K562 (cell line): ENCODE measurements at regions not wholly inside any gene's neighbourhood (a gene's known extent, or its start where the extent isn't known, plus 50 kb on each side); places are given as distances from the start of the nearest gene placed in this dataset.

ENCODE experiments used
- ATAC-seq: fragments of 200-7000 bp; cut with Tn5 transposase; 3 replicates; pipeline ENCODE4 v1.9.1; 2020; ENCODE audit warnings: moderate library complexity
- BruUV-seq: library from RNA; stranded (reverse); fragments of 400-500 nt; replicated peaks from 2 replicates; lab custom pipeline; 2021; lab: Mats Ljungman, UMichigan
- CTCF ChIA-PET: fragments of 300-600 bp; formaldehyde crosslinking; extraction: SDS; loops from one replicate; lab custom pipeline; 2021; ENCODE audit warnings: low intra/inter-chr PET ratio; lab: Yijun Ruan, JAX
- POLR2A ChIA-PET: fragments of 300-600, 350-650 bp; sonication (Branson Sonifier 250); formaldehyde crosslinking; extraction: SDS; loops from one replicate; lab custom pipeline; 2021; ENCODE audit warnings: antibody characterized with exemption, inconsistent platforms; lab: Yijun Ruan, JAX
- DNase-seq, 4 experiments: peaks; one replicate each; pipeline versions ENCODE4 v3.0.0 to v3.0.0-alpha.2; 2011 to 2018; ENCODE audit warnings: low spot score in 3 of 4, mixed read lengths in 3 of 4; ENCODE audit errors: extremely low read depth in 1 of 4
- FAIRE-seq: peaks from 2 replicates; lab custom pipeline; 2011; peaks lifted over from hg19 to GRCh38; lab: Jason Lieb, UNC
- H2AFZ ChIP-seq: 2 replicates; pipeline ENCODE4 v1.6.0; 2011; ENCODE audit warnings: low read depth, low read length, control low read depth, inconsistent platforms
- H3K27ac ChIP-seq: fragments of 200-600 bp; 3 replicates; pipeline ENCODE4 v1.8.0; 2011; ENCODE audit warnings: low read depth, mild to moderate bottlenecking, control low read depth, inconsistent platforms, low read length, moderate library complexity, mixed read lengths; ENCODE audit errors: extremely low read depth
- H3K27me3 ChIP-seq, 2 experiments: fragments of 300-600 bp in 1 of 2; 2 replicates in 1 of 2; 3 replicates in 1 of 2; pipeline versions ENCODE4 v1.6.0 to v1.8.0; 2011; ENCODE audit warnings: inconsistent platforms in 2 of 2, low read length in 2 of 2, mild to moderate bottlenecking in 1 of 2, mixed read lengths in 1 of 2, moderate library complexity in 1 of 2; ENCODE audit not compliant: control insufficient read depth in 2 of 2, insufficient read depth in 2 of 2
- H3K36me3 ChIP-seq: fragments of 300-600 bp; 3 replicates; pipeline ENCODE4 v1.8.0; 2011; ENCODE audit warnings: mild to moderate bottlenecking, low read length, inconsistent platforms; ENCODE audit not compliant: control insufficient read depth, insufficient read depth
- H3K4me1 ChIP-seq, 2 experiments: fragments of 200-600 bp in 1 of 2; replicated peaks in 1 of 2; 2 replicates in 1 of 2; 3 replicates in 1 of 2; pipeline versions ENCODE4 v1.5.1 to v1.8.0; 2011; ENCODE audit warnings: inconsistent platforms in 2 of 2, low read length in 2 of 2, mild to moderate bottlenecking in 1 of 2, mixed read lengths in 1 of 2, moderate library complexity in 1 of 2; ENCODE audit not compliant: control insufficient read depth in 2 of 2, insufficient read depth in 2 of 2
- H3K4me2 ChIP-seq: 2 replicates; pipeline ENCODE4 v1.6.1; 2011; ENCODE audit warnings: low read length, control low read depth, inconsistent platforms, mixed read lengths; ENCODE audit not compliant: insufficient read depth
- H3K4me3 ChIP-seq: fragments of 200-600 bp; sonication (generic), shearing (Covaris generic); 2 replicates; pipeline ENCODE4 v1.5.1; 2016; ENCODE audit warnings: control low read depth, inconsistent platforms
- H3K79me2 ChIP-seq: fragments of 200-600 bp; 3 replicates; pipeline ENCODE4 v1.8.0; 2011; ENCODE audit warnings: low read length, inconsistent platforms; ENCODE audit not compliant: control insufficient read depth, insufficient read depth
- H3K9ac ChIP-seq, 2 experiments: 2 replicates each; pipeline versions ENCODE4 v1.6.0 to v1.6.1; 2011; ENCODE audit warnings: low read depth in 2 of 2, low read length in 2 of 2, control low read depth in 1 of 2, inconsistent platforms in 1 of 2, mild to moderate bottlenecking in 1 of 2, mixed read lengths in 1 of 2; ENCODE audit not compliant: insufficient read depth in 1 of 2
- H3K9me1 ChIP-seq: one replicate; pipeline ENCODE4 v1.6.0; 2011; ENCODE audit warnings: inconsistent platforms, mild to moderate bottlenecking, low read length, moderate library complexity; ENCODE audit not compliant: control insufficient read depth, insufficient read depth
- H3K9me3 ChIP-seq: replicated peaks from 2 replicates; pipeline ENCODE4 v1.5.1; 2011; ENCODE audit warnings: low read depth, low read length, inconsistent platforms; ENCODE audit not compliant: control insufficient read depth, insufficient read depth
- H4K20me1 ChIP-seq: replicated peaks from 2 replicates; pipeline ENCODE4 v1.6.1; 2011; ENCODE audit warnings: low read length, inconsistent platforms, mixed read lengths; ENCODE audit not compliant: control insufficient read depth, insufficient read depth
- ARHGAP35 ChIP-seq: fragments of 450-650 bp; IDR thresholded peaks from 2 replicates; pipeline ENCODE4 v1.6.1; 2018; ENCODE audit not compliant: partially characterized antibody
- CBFB ChIP-seq: sonication (generic); formaldehyde crosslinking; IDR thresholded peaks from 2 replicates; pipeline ENCODE4 v1.4.0; 2020; ENCODE audit warnings: mild to moderate bottlenecking, missing genetic modification reagents
- CSDE1 ChIP-seq, 2 experiments: fragments of 450-650 bp; IDR thresholded peaks; 2 replicates each; pipeline ENCODE4 v1.6.1; 2016; ENCODE audit warnings: mild to moderate bottlenecking in 1 of 2
- E2F5 ChIP-seq: sonication (generic); formaldehyde crosslinking; IDR thresholded peaks from 2 replicates; pipeline ENCODE4 v1.8.0; 2022; ENCODE audit warnings: mild to moderate bottlenecking, missing genetic modification reagents
- GTF2F1 ChIP-seq: IDR thresholded peaks from 2 replicates; pipeline ENCODE4 v1.6.1; 2011; ENCODE audit warnings: low read depth, low read length, improper control_type of control experiment
- HDAC6 ChIP-seq: IDR thresholded peaks from 2 replicates; pipeline ENCODE4 v1.6.1; 2012; ENCODE audit warnings: low read depth, mild to moderate bottlenecking, control low read depth, inconsistent platforms, low read length, moderate library complexity
- ILK ChIP-seq: fragments of 450-650 bp; IDR thresholded peaks from 2 replicates; pipeline ENCODE4 v1.6.1; 2016; ENCODE audit warnings: missing genetic modification characterization, low read depth, mild to moderate bottlenecking, missing compliant biosample characterization, moderate library complexity, borderline replicate concordance
- JUND ChIP-seq, 2 experiments: IDR thresholded peaks; 2 replicates in 1 of 2; 3 replicates in 1 of 2; pipeline ENCODE4 v1.6.1; 2011; ENCODE audit warnings: borderline replicate concordance in 2 of 2, low read depth in 2 of 2, low read length in 2 of 2, improper control_type of control experiment in 1 of 2, missing biosample characterization in 1 of 2, missing genetic modification characterization in 1 of 2, missing genetic modification reagents in 1 of 2
- KLF13 ChIP-seq: fragments of 450-650 bp; IDR thresholded peaks from 2 replicates; pipeline ENCODE4 v1.6.1; 2016; ENCODE audit warnings: missing genetic modification characterization, low read depth, mild to moderate bottlenecking, missing compliant biosample characterization, moderate library complexity, borderline replicate concordance
- NCOA1 ChIP-seq: fragments of 450-650 bp; IDR thresholded peaks from 2 replicates; pipeline ENCODE4 v1.6.1; 2016; ENCODE audit warnings: low read depth
- NONO ChIP-seq, 2 experiments: fragments of 200-400 bp in 1 of 2; fragments of 450-650 bp in 1 of 2; formaldehyde crosslinking in 1 of 2; IDR thresholded peaks; 2 replicates each; pipeline ENCODE4 v1.6.1; 2017; ENCODE audit warnings: low read depth in 2 of 2, mild to moderate bottlenecking in 2 of 2, moderate library complexity in 2 of 2, low read length in 1 of 2
- SMAD2 ChIP-seq: fragments of 150-350 bp; IDR thresholded peaks from 2 replicates; pipeline ENCODE4 v1.6.1; 2014; ENCODE audit warnings: low read depth, mild to moderate bottlenecking, low read length
- SMC3 ChIP-seq: conservative IDR thresholded peaks from 2 replicates; pipeline ENCODE4 v1.6.1; 2011; ENCODE audit warnings: low read depth, low read length, improper control_type of control experiment; ENCODE audit not compliant: insufficient read depth
- THRAP3 ChIP-seq: fragments of 450-650 bp; IDR thresholded peaks from 2 replicates; pipeline ENCODE4 v1.6.1; 2016; ENCODE audit warnings: mild to moderate bottlenecking, inconsistent platforms, borderline replicate concordance
- ZC3H8 ChIP-seq: fragments of 450-650 bp; IDR thresholded peaks from 2 replicates; pipeline ENCODE4 v1.6.1; 2017
- WGBS: fragments of 100-300 bp; shearing (Covaris generic); methylation state at CpG from one replicate; pipeline ENCODE4 v1.1.6; 2016; ENCODE audit warnings: low coverage, mixed read lengths; ENCODE audit not compliant: insufficient coverage; ENCODE audit errors: missing lambda C conversion rate; 5-methylcytosine and 5-hydroxymethylcytosine counted together
- in situ Hi-C: fragments of 300-500 bp; cut with MboI; formaldehyde crosslinking; loops from 4 replicates; pipeline ENCODE4 v1.15.0; 2018; ENCODE audit warnings: inconsistent platforms, mixed read lengths
- intact Hi-C: fragments of 100-400 bp; cut with micrococcal nuclease; formaldehyde crosslinking; loops from 2 replicates; pipeline ENCODE4 v1.14.2; 2022
- TF ChIP-seq, protein P1 (sequence below): fragments of 450-650 bp; IDR thresholded peaks from 2 replicates; pipeline ENCODE4 v1.6.1; 2016; ENCODE audit warnings: missing biosample characterization, missing genetic modification characterization
- TF ChIP-seq, protein P2 (sequence below): fragments of 450-650 bp; formaldehyde crosslinking; IDR thresholded peaks from 2 replicates; pipeline ENCODE4 v1.4.0; 2020; ENCODE audit warnings: mild to moderate bottlenecking, moderate library complexity

DNA sequence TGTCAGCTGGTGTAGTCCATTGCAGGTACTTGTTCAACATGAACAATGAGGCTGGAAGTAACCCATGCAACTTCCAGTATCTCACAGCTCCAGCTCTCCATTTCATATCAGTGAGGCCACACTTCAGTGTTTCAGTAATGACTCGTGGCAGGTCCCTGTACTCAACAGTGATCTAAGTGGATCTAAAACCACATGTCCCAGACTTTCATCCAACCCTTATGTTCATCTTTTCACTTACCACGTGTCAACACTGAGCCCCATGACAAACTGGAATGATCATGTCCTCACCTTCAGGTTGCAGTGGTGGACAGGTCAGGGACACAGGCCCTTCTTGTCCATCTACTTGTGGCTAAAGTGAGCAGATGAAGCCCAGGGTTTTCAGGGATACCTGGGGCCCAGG, 155.0 kb upstream of the GRB10 start (continued):
- TF ChIP-seq, protein P1, sequence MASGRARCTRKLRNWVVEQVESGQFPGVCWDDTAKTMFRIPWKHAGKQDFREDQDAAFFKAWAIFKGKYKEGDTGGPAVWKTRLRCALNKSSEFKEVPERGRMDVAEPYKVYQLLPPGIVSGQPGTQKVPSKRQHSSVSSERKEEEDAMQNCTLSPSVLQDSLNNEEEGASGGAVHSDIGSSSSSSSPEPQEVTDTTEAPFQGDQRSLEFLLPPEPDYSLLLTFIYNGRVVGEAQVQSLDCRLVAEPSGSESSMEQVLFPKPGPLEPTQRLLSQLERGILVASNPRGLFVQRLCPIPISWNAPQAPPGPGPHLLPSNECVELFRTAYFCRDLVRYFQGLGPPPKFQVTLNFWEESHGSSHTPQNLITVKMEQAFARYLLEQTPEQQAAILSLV (tag) = no peak
- TF ChIP-seq ZC3H8 (no peak), CBFB (CRISPR knock-in tag) (no peak), SMC3 (no peak)

GRCh38 chr7:50926049-50926448, 143.4 kb upstream of the GRB10 start:
- in situ Hi-C loops (no loop called here), intact Hi-C loops (no loop called here)
- Histone ChIP-seq H3K4me1 (no peaks in the 10 kb centered on the region), H3K9me3 (no peaks in the 10 kb centered on the region), H3K27me3 (peaks cover 0 to 11% of the 10 kb centered on the region in 2 experiments; a peak in 2 of 5 replicates), H2AFZ (no peak overlapping the region), H3K9ac (no peak overlapping the region), H3K9me1 (no peaks in the 10 kb centered on the region), H3K79me2 (no peaks in the 10 kb centered on the region), H3K4me2 (no peak overlapping the region), H4K20me1 (no peaks in the 10 kb centered on the region), H3K4me3 (no peak overlapping the region), H3K27ac (no peak overlapping the region), H3K36me3 (no peaks in the 10 kb centered on the region)
- ChIA-PET POLR2A (no interaction called here), CTCF (no interaction called here)
- FAIRE-seq = no peak
- no peak for ATAC-seq
- DNase-seq = no peak
- WGBS = 0% methylated on average over 1 of the region's 1 CpG
- BruUV-seq = no TSS peak
- TF ChIP-seq GTF2F1 = no peak
- no peak for TF ChIP-seq CSDE1 (IDR thresholded peaks at IDR 0.05)
- TF ChIP-seq THRAP3 = no peak
- TF ChIP-seq ILK (tag) = no peak
- no peak for TF ChIP-seq E2F5 (CRISPR knock-in tag)
- TF ChIP-seq HDAC6 = no peak
- TF ChIP-seq ARHGAP35 = no peak
- TF ChIP-seq NONO (IDR thresholded peaks at IDR 0.05; ENCODE audit: low read depth in 2 of 2, low read length in 1 of 2) = no peak
- TF ChIP-seq, protein P2, sequence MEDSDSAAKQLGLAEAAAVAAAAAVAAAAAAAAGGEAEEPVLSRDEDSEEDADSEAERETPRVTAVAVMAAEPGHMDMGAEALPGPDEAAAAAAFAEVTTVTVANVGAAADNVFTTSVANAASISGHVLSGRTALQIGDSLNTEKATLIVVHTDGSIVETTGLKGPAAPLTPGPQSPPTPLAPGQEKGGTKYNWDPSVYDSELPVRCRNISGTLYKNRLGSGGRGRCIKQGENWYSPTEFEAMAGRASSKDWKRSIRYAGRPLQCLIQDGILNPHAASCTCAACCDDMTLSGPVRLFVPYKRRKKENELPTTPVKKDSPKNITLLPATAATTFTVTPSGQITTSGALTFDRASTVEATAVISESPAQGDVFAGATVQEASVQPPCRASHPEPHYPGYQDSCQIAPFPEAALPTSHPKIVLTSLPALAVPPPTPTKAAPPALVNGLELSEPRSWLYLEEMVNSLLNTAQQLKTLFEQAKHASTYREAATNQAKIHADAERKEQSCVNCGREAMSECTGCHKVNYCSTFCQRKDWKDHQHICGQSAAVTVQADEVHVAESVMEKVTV = no peak
- no peak for TF ChIP-seq NCOA1
- no peak for TF ChIP-seq KLF13 (tag)
- TF ChIP-seq SMAD2 = no peak
- no peak for TF ChIP-seq JUND (IDR thresholded peaks at IDR 0.05; ENCODE audit: borderline replicate concordance, low read depth, low read length)
- TF ChIP-seq JUND (tag; IDR thresholded peaks at IDR 0.05; ENCODE audit: borderline replicate concordance, low read depth, low read length) = no peak
